H9 (cell line): ENCODE measurements at regions not wholly inside any gene's neighbourhood (a gene's known extent, or its start where the extent isn't known, plus 50 kb on each side); places are given as distances from the start of the nearest gene placed in this dataset.

Experiments used
- DNase-seq: peaks from one replicate; pipeline ENCODE4 v3.0.0-alpha.2; 2017
- H2AFZ ChIP-seq: one replicate; pipeline ENCODE4 v1.6.1; 2013; ENCODE audit warnings: mild to moderate bottlenecking, low read length, control low read depth, moderate library complexity
- H2AK5ac ChIP-seq: 2 replicates; pipeline ENCODE4 v1.6.1; 2013; ENCODE audit warnings: low read length, control low read depth, mixed read lengths; ENCODE audit not compliant: insufficient read length
- H2BK120ac ChIP-seq: one replicate; pipeline ENCODE4 v1.6.1; 2013; ENCODE audit warnings: low read depth, mild to moderate bottlenecking, low read length, control low read depth, inconsistent platforms; ENCODE audit not compliant: poor library complexity, severe bottlenecking
- H2BK12ac ChIP-seq: 2 replicates; pipeline ENCODE4 v1.6.1; 2013; ENCODE audit warnings: low read length, control low read depth, mixed read lengths, low read depth; ENCODE audit not compliant: insufficient read length
- H2BK15ac ChIP-seq: 2 replicates; pipeline ENCODE4 v1.6.1; 2013; ENCODE audit warnings: low read depth, low read length, control low read depth
- H2BK20ac ChIP-seq: one replicate; pipeline ENCODE4 v1.6.1; 2013; ENCODE audit warnings: low read depth, mild to moderate bottlenecking, low read length, control low read depth, inconsistent platforms; ENCODE audit not compliant: poor library complexity, severe bottlenecking
- H2BK5ac ChIP-seq: 2 replicates; pipeline ENCODE4 v1.6.1; 2013; ENCODE audit warnings: low read length, control low read depth, mixed read lengths; ENCODE audit not compliant: insufficient read length
- H3K14ac ChIP-seq: 2 replicates; pipeline ENCODE4 v1.6.1; 2013; ENCODE audit warnings: low read length, control low read depth; ENCODE audit not compliant: insufficient read depth
- H3K18ac ChIP-seq: 2 replicates; pipeline ENCODE4 v1.6.1; 2013; ENCODE audit warnings: low read depth, mild to moderate bottlenecking, mixed read lengths, low read length, control low read depth; ENCODE audit not compliant: insufficient read length
- H3K23ac ChIP-seq: 2 replicates; pipeline ENCODE4 v1.6.1; 2013; ENCODE audit warnings: low read length, control low read depth, mixed read lengths, low read depth; ENCODE audit not compliant: insufficient read length
- H3K23me2 ChIP-seq: 2 replicates; pipeline ENCODE4 v1.6.1; 2013; ENCODE audit warnings: low read depth, mild to moderate bottlenecking, mixed read lengths, low read length, control low read depth; ENCODE audit not compliant: insufficient read length, poor library complexity, severe bottlenecking
- H3K27ac ChIP-seq: 2 replicates; pipeline ENCODE4 v1.5.1; 2013; ENCODE audit warnings: low read length, control low read depth, mixed read lengths, low read depth; ENCODE audit not compliant: insufficient read length
- H3K27me3 ChIP-seq: 2 replicates; pipeline ENCODE4 v1.6.1; 2013; ENCODE audit warnings: low read length, control low read depth, inconsistent platforms; ENCODE audit not compliant: insufficient read depth
- H3K4ac ChIP-seq: 2 replicates; pipeline ENCODE4 v1.6.1; 2013; ENCODE audit warnings: low read depth, mild to moderate bottlenecking, control low read depth, inconsistent platforms, low read length, moderate library complexity
- H3K4me1 ChIP-seq: 2 replicates; pipeline ENCODE4 v1.6.1; 2013; ENCODE audit warnings: low read length, control low read depth, inconsistent platforms; ENCODE audit not compliant: insufficient read depth
- H3K4me2 ChIP-seq: 2 replicates; pipeline ENCODE4 v1.6.1; 2013; ENCODE audit warnings: low read length, control low read depth, mixed read lengths; ENCODE audit not compliant: insufficient read length, insufficient read depth
- H3K56ac ChIP-seq: 2 replicates; pipeline ENCODE4 v1.6.1; 2013; ENCODE audit warnings: low read depth, mild to moderate bottlenecking, mixed read lengths, low read length, control low read depth; ENCODE audit not compliant: insufficient read length
- H3K79me1 ChIP-seq: 2 replicates; pipeline ENCODE4 v1.6.1; 2013; ENCODE audit warnings: low read depth, mild to moderate bottlenecking, moderate library complexity, low read length, control low read depth, inconsistent platforms; ENCODE audit not compliant: insufficient read depth, poor library complexity, severe bottlenecking
- H3K79me2 ChIP-seq: 2 replicates; pipeline ENCODE4 v1.6.1; 2013; ENCODE audit warnings: low read length, control low read depth, inconsistent platforms; ENCODE audit not compliant: insufficient read depth
- H3K9ac ChIP-seq: 2 replicates; pipeline ENCODE4 v1.6.1; 2013; ENCODE audit warnings: low read length, control low read depth, mixed read lengths; ENCODE audit not compliant: insufficient read length; ENCODE audit errors: extremely low read depth
- H3K9me3 ChIP-seq: one replicate; pipeline ENCODE4 v1.6.1; 2013; ENCODE audit warnings: low read depth, low read length, inconsistent platforms; ENCODE audit not compliant: control insufficient read depth
- H3T11ph ChIP-seq: one replicate; pipeline ENCODE4 v1.6.1; 2013; ENCODE audit warnings: mild to moderate bottlenecking, low read length, control low read depth, inconsistent platforms
- H4K20me1 ChIP-seq: one replicate; pipeline ENCODE4 v1.6.1; 2013; ENCODE audit not compliant: control insufficient read depth, insufficient read length, insufficient read depth
- H4K5ac ChIP-seq: 2 replicates; pipeline ENCODE4 v1.6.1; 2013; ENCODE audit warnings: low read depth, mild to moderate bottlenecking, mixed read lengths, low read length, control low read depth; ENCODE audit not compliant: insufficient read length
- H4K8ac ChIP-seq: replicated peaks from 2 replicates; pipeline ENCODE4 v1.6.1; 2013; ENCODE audit warnings: low read length, control low read depth, mixed read lengths, low read depth; ENCODE audit not compliant: insufficient read length
- H4K91ac ChIP-seq: 2 replicates; pipeline ENCODE4 v1.6.1; 2013; ENCODE audit warnings: low read depth, mild to moderate bottlenecking, moderate library complexity, mixed read lengths, low read length, control low read depth; ENCODE audit not compliant: insufficient read length
- H3K27ac Mint-ChIP-seq, 3 experiments: 2 replicates in 2 of 3; 3 replicates in 1 of 3; pipeline ENCODE4 v1.8.0; 2020 to 2021; ENCODE audit warnings: mixed read lengths in 3 of 3, mild to moderate bottlenecking in 1 of 3, moderate library complexity in 1 of 3
- H3K27me3 Mint-ChIP-seq: 2 replicates; pipeline ENCODE4 v1.8.0; 2021; ENCODE audit warnings: low read depth, mild to moderate bottlenecking, moderate library complexity, mixed read lengths
- H3K36me3 Mint-ChIP-seq, 3 experiments: 2 replicates in 2 of 3; 3 replicates in 1 of 3; pipeline ENCODE4 v1.8.0; 2020 to 2021; ENCODE audit warnings: low read depth in 3 of 3, mixed read lengths in 3 of 3; ENCODE audit not compliant: insufficient read depth in 1 of 3
- H3K4me1 Mint-ChIP-seq, 2 experiments: 2 replicates each; pipeline ENCODE4 v1.8.0; 2020; ENCODE audit warnings: mixed read lengths in 2 of 2
- H3K4me3 Mint-ChIP-seq, 2 experiments: 2 replicates in 1 of 2; 3 replicates in 1 of 2; pipeline ENCODE4 v1.8.0; 2020 to 2021; ENCODE audit warnings: mild to moderate bottlenecking in 2 of 2, mixed read lengths in 2 of 2, moderate library complexity in 1 of 2
- H3K9me3 Mint-ChIP-seq, 2 experiments: 2 replicates in 1 of 2; 3 replicates in 1 of 2; pipeline ENCODE4 v1.8.0; 2020; ENCODE audit warnings: mild to moderate bottlenecking in 2 of 2, mixed read lengths in 2 of 2, moderate library complexity in 1 of 2
- WGBS: extraction: QIAGEN DNeasy Blood & Tissue Kit; methylation state at CpG from one replicate; pipeline ENCODE4 v1.1.7; 2013; ENCODE audit warnings: missing lambda C conversion rate, low lambda C conversion rate, mixed read lengths; ENCODE audit not compliant: insufficient read length; ENCODE audit errors: extremely low coverage; 5-methylcytosine and 5-hydroxymethylcytosine counted together
- TF ChIP-seq, protein P1 (sequence below): fragments of 200-600 bp; sonication (generic); conservative IDR thresholded peaks from 3 replicates; pipeline ENCODE4 v1.8.0; 2021; ENCODE audit warnings: antibody characterized with exemption, mild to moderate bottlenecking

DNA sequence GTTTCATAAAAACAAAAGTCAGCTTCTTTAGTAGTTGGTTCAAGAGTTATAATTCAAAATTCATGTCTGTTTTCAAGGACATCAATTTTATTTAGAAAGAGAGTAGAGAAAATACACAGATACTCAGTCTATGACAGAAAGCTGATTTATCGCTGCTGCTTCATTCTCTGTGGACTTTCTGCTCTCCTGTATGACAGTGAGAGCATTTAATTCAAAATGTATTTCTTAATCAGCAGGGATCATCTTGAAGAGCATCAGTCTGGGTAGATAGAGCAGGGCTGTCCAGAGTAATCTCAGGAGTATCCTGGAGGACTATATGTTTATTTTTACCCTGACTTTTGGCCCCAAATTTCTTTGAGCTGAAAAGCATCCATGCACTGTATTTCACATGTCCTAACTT lies 1676.7 kb downstream of the REEP3 start:
- Histone ChIP-seq H4K8ac (no peak overlapping the region), H3K27me3 (no peaks in the 10 kb centered on the region), H3K23me2 (no peaks in the 10 kb centered on the region), H2BK12ac (no peak overlapping the region), H3K9me3 (no peaks in the 10 kb centered on the region), H3T11ph (no peak overlapping the region), H2BK5ac (no peak overlapping the region), H2BK20ac (no peak overlapping the region), H3K9ac (no peak overlapping the region), H3K79me2 (no peaks in the 10 kb centered on the region), H3K4me1 (no peaks in the 10 kb centered on the region), H3K27ac (no peak overlapping the region), H4K91ac (no peak overlapping the region), H3K56ac (no peak overlapping the region), H3K18ac (no peak overlapping the region), H3K4ac (no peak overlapping the region), H4K20me1 (no peaks in the 10 kb centered on the region), H3K14ac (no peak overlapping the region), H2BK120ac (no peak overlapping the region), H4K5ac (no peak overlapping the region), H2BK15ac (no peak overlapping the region), H3K79me1 (no peaks in the 10 kb centered on the region), H2AFZ (no peak overlapping the region), H3K23ac (no peak overlapping the region), H2AK5ac (no peak overlapping the region), H3K4me2 (no peak overlapping the region)
- Mint-ChIP-seq H3K4me3 (no peak overlapping the region), H3K27ac (no peak overlapping the region), H3K36me3 (no peaks in the 10 kb centered on the region), H3K9me3 (no peaks in the 10 kb centered on the region), H3K27me3 (no peaks in the 10 kb centered on the region), H3K4me1 (no peaks in the 10 kb centered on the region)
- WGBS = no CpG with 5 or more reads among the region's 1 CpG
- no peak for DNase-seq
- TF ChIP-seq, protein P1, sequence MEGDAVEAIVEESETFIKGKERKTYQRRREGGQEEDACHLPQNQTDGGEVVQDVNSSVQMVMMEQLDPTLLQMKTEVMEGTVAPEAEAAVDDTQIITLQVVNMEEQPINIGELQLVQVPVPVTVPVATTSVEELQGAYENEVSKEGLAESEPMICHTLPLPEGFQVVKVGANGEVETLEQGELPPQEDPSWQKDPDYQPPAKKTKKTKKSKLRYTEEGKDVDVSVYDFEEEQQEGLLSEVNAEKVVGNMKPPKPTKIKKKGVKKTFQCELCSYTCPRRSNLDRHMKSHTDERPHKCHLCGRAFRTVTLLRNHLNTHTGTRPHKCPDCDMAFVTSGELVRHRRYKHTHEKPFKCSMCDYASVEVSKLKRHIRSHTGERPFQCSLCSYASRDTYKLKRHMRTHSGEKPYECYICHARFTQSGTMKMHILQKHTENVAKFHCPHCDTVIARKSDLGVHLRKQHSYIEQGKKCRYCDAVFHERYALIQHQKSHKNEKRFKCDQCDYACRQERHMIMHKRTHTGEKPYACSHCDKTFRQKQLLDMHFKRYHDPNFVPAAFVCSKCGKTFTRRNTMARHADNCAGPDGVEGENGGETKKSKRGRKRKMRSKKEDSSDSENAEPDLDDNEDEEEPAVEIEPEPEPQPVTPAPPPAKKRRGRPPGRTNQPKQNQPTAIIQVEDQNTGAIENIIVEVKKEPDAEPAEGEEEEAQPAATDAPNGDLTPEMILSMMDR = no peak
